GM18861 (cell line): ENCODE measurements at regions not wholly inside any gene's neighbourhood (a gene's known extent, or its start where the extent isn't known, plus 50 kb on each side); places are given as distances from the start of the nearest gene placed in this dataset.

Source experiments
- ATAC-seq: cut with Tn5 transposase; IDR thresholded peaks from one replicate; pipeline ENCODE4 v1.9.1; 2021; ENCODE audit not compliant: unreplicated experiment

DNA sequence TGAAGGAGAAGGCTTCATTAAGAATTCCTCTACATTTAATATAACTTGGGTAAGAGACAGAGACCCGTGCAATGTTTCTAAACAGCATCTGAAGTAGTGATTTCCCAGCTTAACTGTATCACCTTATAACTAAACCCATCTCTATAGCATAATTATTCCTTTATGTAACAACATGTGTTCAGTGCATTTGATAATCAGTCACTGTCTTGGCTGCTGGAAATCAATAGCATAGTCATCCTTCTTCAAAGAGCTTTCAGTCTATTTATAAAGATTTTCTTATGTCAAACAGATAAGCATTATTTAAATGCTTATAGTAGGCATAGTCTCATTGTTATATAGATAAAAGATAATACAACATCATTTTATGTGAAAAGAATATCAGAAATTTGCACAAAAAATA lies 80.1 kb upstream of the TYRP1 start:
- ATAC-seq = no peak

DNA sequence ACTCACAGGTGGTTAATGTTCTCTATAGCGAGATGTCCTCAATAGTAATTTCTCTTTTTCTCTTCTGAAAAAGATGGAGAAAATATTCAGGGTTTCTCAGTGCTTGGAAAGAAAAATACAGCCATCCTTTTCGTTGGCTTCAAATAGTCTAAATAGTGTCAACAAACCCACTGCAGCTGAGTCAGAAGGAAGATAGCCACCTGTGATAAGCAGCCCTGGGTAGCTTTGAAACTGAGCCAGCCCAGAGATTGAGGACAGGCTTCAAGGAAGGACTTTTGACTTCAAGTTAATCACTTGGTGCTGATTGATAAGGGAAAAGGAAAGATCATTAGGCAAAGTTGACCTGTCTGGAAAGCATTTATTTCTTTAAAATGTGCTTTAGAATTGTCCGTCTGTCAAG lies 78.7 kb upstream of the TYRP1 start:
- no peak for ATAC-seq

DNA sequence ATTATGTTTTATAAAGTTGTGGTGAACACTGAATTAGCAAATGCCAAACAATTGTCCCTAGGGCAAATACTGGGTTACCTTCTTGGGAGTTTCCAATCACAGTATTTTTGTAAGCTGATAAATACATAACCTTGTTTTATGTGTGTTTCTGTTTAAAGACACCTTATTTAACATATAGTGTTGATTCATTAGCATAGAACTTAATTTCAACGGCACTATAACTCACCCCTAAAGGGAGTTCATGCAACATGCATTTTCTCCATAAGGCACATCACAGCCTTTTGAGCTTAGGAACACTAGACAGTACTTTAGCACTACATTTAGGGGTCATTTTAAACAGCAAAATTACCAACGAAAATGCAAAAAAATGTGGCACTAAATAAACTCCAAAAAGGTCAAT lies 74.2 kb upstream of the TYRP1 start:
- ATAC-seq = no peak

DNA sequence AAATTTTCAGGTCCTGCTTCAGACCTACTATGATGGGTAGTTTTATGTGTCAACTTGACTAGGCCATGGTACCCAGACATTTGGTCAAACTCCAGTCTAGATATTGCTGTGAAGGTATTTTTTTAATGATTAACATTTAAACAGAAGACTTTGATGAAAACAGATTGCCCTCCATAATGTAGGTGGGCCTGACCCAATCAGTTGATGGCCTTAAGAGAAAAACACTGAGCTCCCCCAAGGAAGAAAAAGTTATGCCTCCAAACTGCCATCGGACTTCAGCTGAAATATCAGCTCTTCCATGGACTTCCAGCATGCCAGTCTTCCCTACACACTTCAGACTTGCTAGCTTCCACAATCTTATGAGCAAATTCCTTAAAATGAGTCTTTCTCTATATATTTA lies 67.3 kb upstream of the TYRP1 start:
- no peak for ATAC-seq

DNA sequence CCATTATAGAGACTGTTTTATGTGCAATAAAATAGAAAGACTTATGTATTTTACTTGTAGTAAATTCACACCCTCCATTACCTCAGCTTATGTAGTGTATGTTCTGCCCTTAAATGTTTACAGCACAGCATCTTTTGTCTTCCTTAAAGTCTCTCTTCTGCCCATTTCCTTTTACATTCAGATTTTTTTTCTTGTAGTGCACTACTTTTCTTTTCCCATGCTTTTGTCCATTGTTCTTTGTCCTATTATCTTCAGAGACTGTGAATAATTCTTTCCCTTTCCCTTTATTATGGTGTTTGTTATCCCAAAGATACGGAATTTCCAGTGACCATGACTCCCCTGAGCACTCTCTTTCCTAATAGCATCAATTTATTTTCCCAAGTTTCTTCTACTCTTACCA lies 66.1 kb upstream of the TYRP1 start:
- no peak for ATAC-seq

DNA sequence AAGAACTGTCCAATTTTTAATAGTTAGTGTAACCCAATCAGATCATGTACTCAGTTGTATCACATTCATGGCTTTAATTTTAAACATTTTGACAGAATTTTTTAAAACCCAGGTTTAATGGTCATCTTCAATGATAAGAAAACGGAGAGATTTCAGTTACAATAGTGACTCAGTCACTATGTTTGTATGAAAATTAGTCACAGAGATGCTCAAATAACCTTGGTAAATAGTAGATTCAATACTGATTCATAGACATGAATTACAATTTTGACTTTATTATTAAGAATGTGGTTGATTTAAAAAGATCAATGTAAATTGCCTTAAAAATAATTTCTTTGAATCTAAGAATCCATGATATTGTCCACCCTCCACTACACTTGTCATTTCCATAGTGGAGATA lies 64.6 kb upstream of the TYRP1 start:
- no peak for ATAC-seq

DNA sequence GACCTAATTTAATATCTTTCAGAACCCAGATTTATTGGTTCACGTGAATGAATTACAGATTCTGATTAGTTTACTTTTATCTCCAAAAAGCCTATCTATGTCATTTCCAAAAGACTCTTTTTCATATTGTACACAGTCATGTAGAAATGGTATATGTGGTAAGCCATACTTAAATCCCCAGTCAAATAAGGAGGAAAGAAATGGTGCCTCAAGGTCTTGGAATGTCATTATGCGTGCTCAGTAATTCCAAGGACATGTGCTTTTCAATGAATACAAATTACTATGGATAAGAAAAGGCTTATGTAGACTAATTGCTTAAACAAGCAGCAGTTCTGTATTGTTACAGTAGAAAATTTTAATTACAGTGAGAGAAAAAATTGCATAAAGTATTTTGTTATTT lies 64.1 kb upstream of the TYRP1 start:
- no peak for ATAC-seq

DNA sequence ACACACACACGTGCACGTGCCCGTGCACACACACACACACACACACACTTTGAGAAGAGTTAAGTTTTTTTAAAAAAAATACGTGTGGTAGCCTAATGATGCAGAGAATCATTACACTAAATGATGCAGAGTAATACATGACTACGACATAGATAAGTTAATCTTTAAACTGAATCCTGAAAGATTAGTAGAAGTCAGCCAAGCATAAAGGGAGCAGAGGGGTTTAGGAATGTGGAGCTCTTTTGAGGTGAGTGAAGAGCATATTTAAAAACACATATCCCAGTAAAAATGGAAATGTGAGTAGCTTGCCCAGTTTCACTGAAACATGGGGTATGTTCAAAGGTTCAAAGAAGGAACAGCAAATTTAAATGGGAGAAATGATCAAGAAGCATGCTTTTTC lies 61.3 kb upstream of the TYRP1 start:
- ATAC-seq = no peak

DNA sequence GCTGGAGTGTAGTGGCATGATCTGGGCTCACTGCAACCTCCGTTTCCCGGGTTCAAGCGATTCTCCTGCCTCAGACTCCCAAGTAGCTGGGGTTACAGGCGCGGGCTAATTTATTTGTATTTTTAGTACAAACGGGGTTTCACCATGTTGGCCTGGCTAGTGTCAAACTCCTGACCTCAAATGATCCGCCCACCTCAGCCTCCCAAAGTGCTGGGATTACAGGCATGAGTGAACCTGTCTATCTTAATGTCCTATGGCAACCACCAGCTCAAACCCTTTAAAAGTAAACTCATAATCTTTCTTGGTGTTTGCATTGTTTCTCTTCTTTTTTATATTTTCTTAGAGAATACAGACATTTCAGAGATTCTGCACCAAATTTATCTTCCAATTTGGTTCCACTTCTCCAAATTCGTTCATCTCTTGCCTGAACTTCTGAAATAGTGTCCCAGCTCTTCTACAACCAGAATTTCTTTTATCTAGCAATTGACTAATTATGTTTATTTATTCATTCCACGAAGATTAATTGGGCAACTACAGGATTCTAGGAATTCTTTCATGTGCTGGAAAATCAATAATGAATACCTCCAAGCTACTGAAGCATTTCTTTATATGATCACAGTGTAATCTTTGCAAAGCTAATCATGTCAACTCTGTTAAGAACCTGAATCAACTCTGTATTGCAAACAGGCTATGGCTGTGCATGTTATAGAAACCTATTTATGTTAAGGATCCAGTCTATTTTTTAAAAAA lies 60.0 kb upstream of the TYRP1 start:
- no peak for ATAC-seq

DNA sequence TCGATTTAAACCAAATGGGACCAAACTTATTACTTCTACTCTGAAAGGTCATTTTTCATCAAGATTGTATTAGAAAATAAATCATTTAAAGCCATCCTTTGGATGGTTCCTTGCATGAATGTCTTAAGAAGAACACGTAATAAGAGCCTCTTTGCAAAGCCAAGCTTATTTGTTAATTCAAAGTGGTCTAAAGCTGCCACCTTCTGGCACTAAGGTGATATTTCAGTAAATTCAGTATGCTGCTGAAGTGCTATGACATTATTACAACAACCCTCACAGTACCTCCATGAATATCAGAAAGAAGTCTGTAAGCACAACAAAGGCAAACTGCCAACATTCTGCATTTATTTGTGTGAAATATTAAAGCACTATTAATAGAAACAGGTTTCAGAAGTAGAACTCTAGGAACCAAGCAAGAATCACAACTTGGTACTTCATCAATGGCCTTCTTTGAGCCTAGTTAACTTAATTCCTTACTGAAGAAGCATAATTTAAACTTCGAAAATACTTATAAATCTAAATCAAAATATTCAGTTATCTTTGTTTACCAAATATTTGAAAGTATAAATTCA lies 53.1 kb upstream of the TYRP1 start:
- no peak for ATAC-seq

DNA sequence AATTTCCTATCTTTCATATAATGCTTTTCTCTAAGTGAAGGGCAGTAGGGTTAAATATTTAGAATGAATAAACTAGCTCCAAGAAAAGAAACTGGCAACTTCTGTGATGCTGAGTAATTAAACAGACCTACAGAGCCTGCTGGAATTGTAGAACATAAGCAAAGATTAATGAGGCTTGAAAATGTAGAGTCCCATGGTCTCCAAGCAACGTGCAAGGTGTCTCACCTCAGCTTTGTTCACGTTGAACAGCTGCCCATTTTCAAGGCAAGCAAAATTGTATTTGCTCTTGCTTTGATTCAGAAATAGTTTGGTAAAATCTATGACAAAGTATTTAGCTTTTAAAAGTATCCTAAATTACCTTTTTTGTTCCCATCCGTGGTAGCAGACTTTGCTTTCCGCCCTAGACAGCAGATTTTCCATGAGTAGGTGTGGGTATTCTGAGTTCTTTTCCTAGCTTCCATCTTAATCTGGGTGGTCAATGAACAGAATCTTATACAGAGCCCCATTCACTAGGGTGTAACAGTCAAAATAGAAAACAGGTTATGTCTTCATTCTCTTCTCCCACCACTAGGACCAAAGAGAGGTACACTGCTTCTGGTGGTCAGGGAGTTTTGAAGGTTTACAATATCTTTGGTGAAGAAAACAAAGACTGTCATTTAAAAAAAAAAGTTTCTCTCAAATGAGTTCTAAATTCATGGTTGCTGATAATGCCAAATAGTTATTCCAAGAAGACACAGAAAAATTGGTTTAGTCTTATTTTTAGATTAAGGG lies 52.1 kb upstream of the TYRP1 start:
- no peak for ATAC-seq
